Psoas muscle (tissue), 7 donors: ENCODE measurements at regions not wholly inside any gene's neighbourhood (a gene's known extent, or its start where the extent isn't known, plus 50 kb on each side); places are given as distances from the start of the nearest gene placed in this dataset.

ENCODE experiments used
- ATAC-seq, 4 donors: fragments of 200-7000 bp; cut with Tn5 transposase; one replicate each; pipeline ENCODE4 v1.9.1; 2020; ENCODE audit warnings: moderate library complexity in 3 of 4, mild to moderate bottlenecking in 2 of 4
- DNase-seq, 2 donors: peaks; one replicate each; pipeline ENCODE4 v3.0.0-alpha.2; 2020
- H3K27ac ChIP-seq: fragments of 200-600 bp; one replicate; pipeline ENCODE4 v1.8.0; 2022
- H3K27me3 ChIP-seq, 3 donors: fragments of 200-600 bp in 1 of 3; one replicate each; pipeline versions ENCODE4 v1.6.1 to v1.8.0; 2013 to 2022; ENCODE audit warnings: low read length in 2 of 3, mild to moderate bottlenecking in 2 of 3, moderate library complexity in 1 of 3; ENCODE audit not compliant: insufficient read depth in 3 of 3
- H3K36me3 ChIP-seq, 2 donors: fragments of 200-600 bp in 1 of 2; one replicate each; pipeline versions ENCODE4 v1.6.1 to v1.8.0; 2013 to 2022; ENCODE audit warnings: low read depth in 1 of 2, mild to moderate bottlenecking in 1 of 2, moderate library complexity in 1 of 2; ENCODE audit not compliant: insufficient read depth in 1 of 2
- H3K4me1 ChIP-seq: fragments of 200-600 bp; one replicate; pipeline ENCODE4 v1.8.0; 2022
- H3K4me3 ChIP-seq: fragments of 200-600 bp; one replicate; pipeline ENCODE4 v1.8.0; 2022; ENCODE audit warnings: mild to moderate bottlenecking
- H3K9me3 ChIP-seq: fragments of 200-600 bp; one replicate; pipeline ENCODE4 v1.8.0; 2022
- WGBS, 3 donors: extraction: QIAGEN DNeasy Blood & Tissue Kit; methylation state at CpG; one replicate each; pipeline versions ENCODE4 v1.1.6 to v1.1.7; 2013; 5-methylcytosine and 5-hydroxymethylcytosine counted together
- intact Hi-C, 2 donors: fragments of 100-400 bp; cut with DNase I; formaldehyde crosslinking; loops; one replicate each; pipeline versions ENCODE4 v1.11.0 to v1.14.2; 2022
- TF ChIP-seq, protein P1 (sequence below): fragments of 200-600 bp; IDR thresholded peaks from one replicate; pipeline ENCODE4 v1.8.0; 2022; ENCODE audit warnings: antibody characterized with exemption
- donor health status: healthy with polysubstance abuse.
- donor health status: DM: no; HTN: no; CAD: no; lungs with moderate emphysema.
- donor health status: Bipolar disorder and iron deficiency.
- donor health status: healthy.
- donor health status: DM: yes; HTN: yes; CAD: no.
- donor health status: DM: no; HTN: no; CAD: no.
- donor health status: DM: yes; HTN: yes; CAD: no.

DNA sequence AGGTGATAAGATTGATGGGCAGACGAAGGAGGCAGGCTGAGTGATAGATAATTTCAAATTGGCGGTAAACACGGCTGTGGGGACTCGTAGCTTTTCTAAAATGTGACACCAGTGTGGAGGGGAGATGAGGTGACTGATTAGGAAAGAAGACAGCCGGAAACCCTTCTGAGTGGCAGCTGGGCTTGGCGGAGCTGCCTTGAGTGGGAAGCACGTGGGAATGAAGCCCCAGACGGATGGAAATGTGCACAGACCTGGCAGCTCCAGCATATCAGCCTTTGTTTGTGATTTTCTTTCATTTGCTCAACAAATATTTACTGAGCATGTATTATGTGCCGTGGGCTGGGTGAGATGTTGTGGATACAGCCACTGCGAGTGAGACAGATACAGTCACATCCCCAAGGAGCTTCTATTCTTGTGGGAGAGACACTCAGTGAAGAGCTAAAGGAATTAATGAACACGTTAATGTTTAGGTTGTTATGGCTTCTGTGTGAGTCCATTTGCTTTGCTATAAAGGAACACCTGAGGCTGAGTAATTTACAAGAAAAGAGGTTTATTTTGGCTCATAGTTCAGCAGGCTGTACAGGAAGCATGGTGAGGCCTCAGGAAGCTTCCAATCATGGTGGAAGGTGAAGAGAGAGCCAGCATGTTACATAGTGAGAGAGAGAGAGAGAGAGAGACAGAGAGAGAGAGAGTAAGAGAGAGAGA is 65.5 kb upstream of the LHX5 start:
- no peak overlapping the region for H3K27ac ChIP-seq
- ATAC-seq = no peak
- intact Hi-C loops = no loop called here
- no peaks in the 10 kb centered on the region for H3K9me3 ChIP-seq
- no peaks in the 10 kb centered on the region for H3K4me1 ChIP-seq
- no peaks in the 10 kb centered on the region for H3K36me3 ChIP-seq
- 60 to 66% (median 63%) methylated on average over 11 of the region's 11 CpGs for WGBS, 3 donors
- no peak overlapping the region for H3K4me3 ChIP-seq
- peaks cover 0 to 15% (median 6%) of the 10 kb centered on the region in 3 donors for H3K27me3 ChIP-seq
- no peak for DNase-seq
- TF ChIP-seq, protein P1, sequence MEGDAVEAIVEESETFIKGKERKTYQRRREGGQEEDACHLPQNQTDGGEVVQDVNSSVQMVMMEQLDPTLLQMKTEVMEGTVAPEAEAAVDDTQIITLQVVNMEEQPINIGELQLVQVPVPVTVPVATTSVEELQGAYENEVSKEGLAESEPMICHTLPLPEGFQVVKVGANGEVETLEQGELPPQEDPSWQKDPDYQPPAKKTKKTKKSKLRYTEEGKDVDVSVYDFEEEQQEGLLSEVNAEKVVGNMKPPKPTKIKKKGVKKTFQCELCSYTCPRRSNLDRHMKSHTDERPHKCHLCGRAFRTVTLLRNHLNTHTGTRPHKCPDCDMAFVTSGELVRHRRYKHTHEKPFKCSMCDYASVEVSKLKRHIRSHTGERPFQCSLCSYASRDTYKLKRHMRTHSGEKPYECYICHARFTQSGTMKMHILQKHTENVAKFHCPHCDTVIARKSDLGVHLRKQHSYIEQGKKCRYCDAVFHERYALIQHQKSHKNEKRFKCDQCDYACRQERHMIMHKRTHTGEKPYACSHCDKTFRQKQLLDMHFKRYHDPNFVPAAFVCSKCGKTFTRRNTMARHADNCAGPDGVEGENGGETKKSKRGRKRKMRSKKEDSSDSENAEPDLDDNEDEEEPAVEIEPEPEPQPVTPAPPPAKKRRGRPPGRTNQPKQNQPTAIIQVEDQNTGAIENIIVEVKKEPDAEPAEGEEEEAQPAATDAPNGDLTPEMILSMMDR = no peak

DNA sequence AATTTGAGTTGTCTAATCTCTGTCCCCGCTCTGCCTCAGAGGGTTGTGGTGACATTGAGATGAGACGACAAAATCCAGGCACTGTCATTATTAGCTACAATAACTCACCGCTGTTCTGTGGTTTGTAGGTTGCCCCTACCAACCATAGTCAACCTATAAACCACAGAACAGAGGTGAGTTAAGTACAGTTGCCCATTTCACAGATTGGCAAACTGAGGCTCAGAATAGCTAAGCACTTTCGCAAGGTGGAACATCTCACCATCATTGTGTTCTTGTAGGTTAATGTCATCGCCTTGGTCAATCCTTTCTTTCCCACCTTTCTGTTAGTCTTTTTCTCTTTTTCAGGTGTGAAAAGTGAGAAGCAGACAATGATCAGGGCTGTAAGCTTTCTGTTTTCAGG is 63.4 kb upstream of the LHX5 start:
- no peaks in the 10 kb centered on the region for H3K4me1 ChIP-seq
- no peaks in the 10 kb centered on the region for H3K9me3 ChIP-seq
- TF ChIP-seq, protein P1 = no peak
- intact Hi-C loops = no loop called here
- no peak for DNase-seq
- no peak for ATAC-seq
- no peak overlapping the region for H3K4me3 ChIP-seq
- WGBS, 3 donors = 86 to 88% (median 88%) methylated on average over 5 of the region's 5 CpGs
- H3K36me3 ChIP-seq = no peaks in the 10 kb centered on the region
- no peak overlapping the region for H3K27ac ChIP-seq
- peaks cover 0 to 26% (median 6%) of the 10 kb centered on the region in 3 donors for H3K27me3 ChIP-seq

DNA sequence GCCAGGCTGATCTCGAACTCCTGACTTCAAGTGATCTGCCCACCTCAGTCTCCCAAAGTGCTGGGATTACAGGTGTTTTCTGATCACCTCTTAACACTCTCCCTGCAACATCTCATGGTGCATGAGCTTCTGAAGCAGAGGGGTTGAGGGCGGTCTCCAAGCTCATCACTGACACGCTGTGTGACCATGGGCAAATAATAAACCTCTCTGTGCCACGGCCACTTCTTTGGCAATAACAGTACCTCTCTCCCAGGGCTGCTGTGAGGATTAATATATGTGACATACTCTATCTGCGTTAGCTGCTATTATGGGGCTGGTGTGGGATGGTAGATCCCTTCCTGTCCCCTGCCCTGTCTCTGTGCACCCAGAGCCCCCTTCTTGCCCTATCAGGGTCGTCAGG is 62.9 kb upstream of the LHX5 start:
- Histone ChIP-seq H3K9me3 (no peaks in the 10 kb centered on the region), H3K27me3 (peaks cover 0 to 26% (median 5%) of the 10 kb centered on the region in 3 donors), H3K4me1 (no peaks in the 10 kb centered on the region), H3K36me3 (no peaks in the 10 kb centered on the region), H3K27ac (no peak overlapping the region), H3K4me3 (no peak overlapping the region)
- intact Hi-C loops = no loop called here
- ATAC-seq = no peak
- TF ChIP-seq, protein P1 = no peak
- 76 to 79% (median 77%) methylated on average over 6 of the region's 6 CpGs for WGBS, 3 donors
- no peak for DNase-seq

DNA sequence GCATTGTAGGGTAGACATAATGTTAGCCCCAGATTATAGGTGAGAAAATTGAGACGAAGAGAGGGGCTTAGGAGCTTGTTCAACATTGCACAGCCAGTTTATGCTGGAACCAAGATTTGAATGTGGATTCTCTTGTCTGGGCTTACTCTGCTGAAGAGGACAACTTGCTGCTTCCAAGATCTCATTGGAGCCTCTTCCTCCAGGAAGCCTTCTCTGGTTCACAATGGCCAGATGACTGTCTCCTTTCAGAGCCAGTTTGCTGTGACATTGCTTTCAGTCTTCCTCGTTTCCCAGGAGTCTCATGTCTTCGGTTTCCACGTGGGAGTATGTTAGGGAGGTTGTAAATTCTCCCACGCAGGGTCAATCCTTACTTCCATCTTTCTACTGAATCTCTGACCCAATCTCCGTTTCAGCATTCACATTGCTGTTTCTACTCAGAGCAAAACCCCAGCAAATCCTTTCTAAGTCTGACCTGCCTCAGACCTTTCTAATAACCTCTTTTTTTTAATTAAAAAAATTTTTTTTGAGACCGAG is 62.2 kb upstream of the LHX5 start:
- ATAC-seq (no peak), DNase-seq (no peak)
- Histone ChIP-seq H3K27ac (no peak overlapping the region), H3K9me3 (no peaks in the 10 kb centered on the region), H3K4me3 (no peak overlapping the region), H3K27me3 (peaks cover 0 to 26% (median 5%) of the 10 kb centered on the region in 3 donors), H3K4me1 (no peaks in the 10 kb centered on the region), H3K36me3 (no peaks in the 10 kb centered on the region)
- WGBS, 3 donors = 47 to 51% (median 51%) methylated on average over 7 of the region's 7 CpGs
- intact Hi-C loops = no loop called here
- TF ChIP-seq, protein P1 = no peak
